ENCODE measurements at regions not wholly inside any gene's neighbourhood (a gene's known extent, or its start where the extent isn't known, plus 50 kb on each side); places are given as distances from the start of the nearest gene placed in this dataset.
A peak's percentile ranks its signal among the peaks of the same experiment; 100 is the strongest.

- TF ChIP-seq CTCF (IDR thresholded peaks at IDR 0.05; ENCODE audit: partially characterized antibody, unreplicated experiment) = no peak
- no peak overlapping the region for H3K4me3 Mint-ChIP-seq (ENCODE audit: unreplicated experiment)
- no peaks in the 10 kb centered on the region for H3K4me1 Mint-ChIP-seq (ENCODE audit: low read depth, unreplicated experiment)
- no peak for DNase-seq
- peaks cover 1% of the 10 kb centered on the region for H3K9me3 Mint-ChIP-seq (ENCODE audit: unreplicated experiment)
- no peaks in the 10 kb centered on the region for H3K27me3 Mint-ChIP-seq (ENCODE audit: unreplicated experiment)
- H3K36me3 Mint-ChIP-seq (ENCODE audit: unreplicated experiment) = no peaks in the 10 kb centered on the region
- no peak overlapping the region for H3K27ac Mint-ChIP-seq (ENCODE audit: unreplicated experiment)
Measured at GRCh38 chr2:114203679-114204078, 238.8 kb upstream of the DPP10 start.

GRCh38 chr2:114213808-114214207 is 228.6 kb upstream of the DPP10 start:
- TF ChIP-seq CTCF (IDR thresholded peaks at IDR 0.05; ENCODE audit: partially characterized antibody, unreplicated experiment) = no peak
- no peak overlapping the region for H3K4me3 Mint-ChIP-seq (ENCODE audit: unreplicated experiment)
- no peaks in the 10 kb centered on the region for H3K9me3 Mint-ChIP-seq (ENCODE audit: unreplicated experiment)

GRCh38 chr2:114218383-114218782 is 224.1 kb upstream of the DPP10 start:
- H3K9me3 Mint-ChIP-seq (ENCODE audit: unreplicated experiment) = peaks cover 2% of the 10 kb centered on the region

More at GRCh38 chr2:114213808-114214207, 228.6 kb upstream of the DPP10 start:
- H3K27me3 Mint-ChIP-seq (ENCODE audit: unreplicated experiment) = no peaks in the 10 kb centered on the region
- H3K4me1 Mint-ChIP-seq (ENCODE audit: low read depth, unreplicated experiment) = no peaks in the 10 kb centered on the region
- DNase-seq = no peak
- H3K36me3 Mint-ChIP-seq (ENCODE audit: unreplicated experiment) = no peaks in the 10 kb centered on the region
- H3K27ac Mint-ChIP-seq (ENCODE audit: unreplicated experiment) = no peak overlapping the region

GRCh38 chr2:114219456-114219855 is 223.0 kb upstream of the DPP10 start:
- H3K9me3 Mint-ChIP-seq (ENCODE audit: unreplicated experiment) = peaks cover 2% of the 10 kb centered on the region
- no peak overlapping the region for H3K27ac Mint-ChIP-seq (ENCODE audit: unreplicated experiment)
- H3K4me1 Mint-ChIP-seq (ENCODE audit: low read depth, unreplicated experiment) = peaks cover 18% of the 10 kb centered on the region
- no peak for TF ChIP-seq CTCF (IDR thresholded peaks at IDR 0.05; ENCODE audit: partially characterized antibody, unreplicated experiment)
- DNase-seq = no peak
- H3K4me3 Mint-ChIP-seq (ENCODE audit: unreplicated experiment) = no peak overlapping the region
- peaks cover 2% of the 10 kb centered on the region for H3K27me3 Mint-ChIP-seq (ENCODE audit: unreplicated experiment)
- H3K36me3 Mint-ChIP-seq (ENCODE audit: unreplicated experiment) = no peaks in the 10 kb centered on the region

More at GRCh38 chr2:114218383-114218782, 224.1 kb upstream of the DPP10 start:
- no peak for TF ChIP-seq CTCF (IDR thresholded peaks at IDR 0.05; ENCODE audit: partially characterized antibody, unreplicated experiment)
- DNase-seq = no peak
- Mint-ChIP-seq H3K4me1 (ENCODE audit: low read depth, unreplicated experiment) (peaks cover 18% of the 10 kb centered on the region), H3K27ac (ENCODE audit: unreplicated experiment) (no peak overlapping the region), H3K27me3 (ENCODE audit: unreplicated experiment) (no peaks in the 10 kb centered on the region), H3K4me3 (ENCODE audit: unreplicated experiment) (no peak overlapping the region), H3K36me3 (ENCODE audit: unreplicated experiment) (no peaks in the 10 kb centered on the region)

GRCh38 chr2:114222344-114222743 is 220.1 kb upstream of the DPP10 start:
- Mint-ChIP-seq H3K27ac (ENCODE audit: unreplicated experiment) (peak overlapping the region; percentile 49), H3K9me3 (ENCODE audit: unreplicated experiment) (peaks cover 2% of the 10 kb centered on the region), H3K4me1 (ENCODE audit: low read depth, unreplicated experiment) (peaks cover 18% of the 10 kb centered on the region), H3K36me3 (ENCODE audit: unreplicated experiment) (no peaks in the 10 kb centered on the region), H3K4me3 (ENCODE audit: unreplicated experiment) (peak overlapping the region; percentile 59), H3K27me3 (ENCODE audit: unreplicated experiment) (peaks cover 2% of the 10 kb centered on the region)
- no peak for TF ChIP-seq CTCF (IDR thresholded peaks at IDR 0.05; ENCODE audit: partially characterized antibody, unreplicated experiment)
- peak; percentile 54 for DNase-seq

All from glutamatergic neuron (in vitro differentiated cells).